ENCODE measurements at regions not wholly inside any gene's neighbourhood (a gene's known extent, or its start where the extent isn't known, plus 50 kb on each side); places are given as distances from the start of the nearest gene placed in this dataset.

DNA sequence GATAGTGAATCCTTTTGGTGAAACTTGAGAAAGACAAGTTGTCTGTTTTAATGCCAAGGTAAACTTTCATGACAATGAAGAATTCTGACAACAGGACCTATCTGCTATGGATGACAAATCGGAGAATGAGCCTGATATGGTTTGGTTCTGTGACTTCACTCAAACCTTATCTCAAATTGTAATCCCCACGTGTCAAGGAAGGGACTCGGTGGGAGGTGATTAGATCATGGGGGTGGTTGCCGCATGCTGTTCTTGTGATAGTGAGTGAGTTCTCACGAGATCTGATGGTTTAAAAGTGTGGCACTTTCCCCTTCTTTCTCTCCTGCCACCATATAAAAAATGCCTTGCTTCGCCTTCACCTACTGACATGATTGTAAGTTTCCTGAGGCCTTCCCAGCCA lies 1964.1 kb upstream of the CDH9 start:
- TF ChIP-seq, protein P1, sequence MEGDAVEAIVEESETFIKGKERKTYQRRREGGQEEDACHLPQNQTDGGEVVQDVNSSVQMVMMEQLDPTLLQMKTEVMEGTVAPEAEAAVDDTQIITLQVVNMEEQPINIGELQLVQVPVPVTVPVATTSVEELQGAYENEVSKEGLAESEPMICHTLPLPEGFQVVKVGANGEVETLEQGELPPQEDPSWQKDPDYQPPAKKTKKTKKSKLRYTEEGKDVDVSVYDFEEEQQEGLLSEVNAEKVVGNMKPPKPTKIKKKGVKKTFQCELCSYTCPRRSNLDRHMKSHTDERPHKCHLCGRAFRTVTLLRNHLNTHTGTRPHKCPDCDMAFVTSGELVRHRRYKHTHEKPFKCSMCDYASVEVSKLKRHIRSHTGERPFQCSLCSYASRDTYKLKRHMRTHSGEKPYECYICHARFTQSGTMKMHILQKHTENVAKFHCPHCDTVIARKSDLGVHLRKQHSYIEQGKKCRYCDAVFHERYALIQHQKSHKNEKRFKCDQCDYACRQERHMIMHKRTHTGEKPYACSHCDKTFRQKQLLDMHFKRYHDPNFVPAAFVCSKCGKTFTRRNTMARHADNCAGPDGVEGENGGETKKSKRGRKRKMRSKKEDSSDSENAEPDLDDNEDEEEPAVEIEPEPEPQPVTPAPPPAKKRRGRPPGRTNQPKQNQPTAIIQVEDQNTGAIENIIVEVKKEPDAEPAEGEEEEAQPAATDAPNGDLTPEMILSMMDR (IDR thresholded peaks at IDR 0.05) = no peak
- TF ChIP-seq POLR2AphosphoS5 (IDR thresholded peaks at IDR 0.05) (no peak), POLR2A (IDR thresholded peaks at IDR 0.05) (no peak)
